GM12874 (cell line): ENCODE measurements at regions not wholly inside any gene's neighbourhood (a gene's known extent, or its start where the extent isn't known, plus 50 kb on each side); places are given as distances from the start of the nearest gene placed in this dataset.

Experiments
- CTCF ChIP-seq: IDR thresholded peaks from 2 replicates; pipeline ENCODE4 v1.5.1; 2011; ENCODE audit warnings: low read depth, mild to moderate bottlenecking, control low read depth, low read length, moderate library complexity; ENCODE audit not compliant: insufficient read depth

- TF ChIP-seq CTCF: no peak
These were observed 537.8 kb upstream of the ROBO2 start for GRCh38 chr3:76502076-76502475.

- no peak for TF ChIP-seq CTCF
These were observed 534.6 kb upstream of the ROBO2 start for GRCh38 chr3:76505202-76505845.

GRCh38 chr3:76509179-76509830 is 530.6 kb upstream of the ROBO2 start:
- TF ChIP-seq CTCF: no peak

- TF ChIP-seq CTCF: no peak
These were observed 525.1 kb upstream of the ROBO2 start for GRCh38 chr3:76514836-76515235.

GRCh38 chr3:76523337-76523736 is 516.6 kb upstream of the ROBO2 start:
- no peak for TF ChIP-seq CTCF

GRCh38 chr3:76525726-76526125 is 514.2 kb upstream of the ROBO2 start:
- TF ChIP-seq CTCF: no peak

- no peak for TF ChIP-seq CTCF
These were observed 512.1 kb upstream of the ROBO2 start for GRCh38 chr3:76527773-76528172.
